ENCODE measurements at regions not wholly inside any gene's neighbourhood (a gene's known extent, or its start where the extent isn't known, plus 50 kb on each side); places are given as distances from the start of the nearest gene placed in this dataset.

DNA sequence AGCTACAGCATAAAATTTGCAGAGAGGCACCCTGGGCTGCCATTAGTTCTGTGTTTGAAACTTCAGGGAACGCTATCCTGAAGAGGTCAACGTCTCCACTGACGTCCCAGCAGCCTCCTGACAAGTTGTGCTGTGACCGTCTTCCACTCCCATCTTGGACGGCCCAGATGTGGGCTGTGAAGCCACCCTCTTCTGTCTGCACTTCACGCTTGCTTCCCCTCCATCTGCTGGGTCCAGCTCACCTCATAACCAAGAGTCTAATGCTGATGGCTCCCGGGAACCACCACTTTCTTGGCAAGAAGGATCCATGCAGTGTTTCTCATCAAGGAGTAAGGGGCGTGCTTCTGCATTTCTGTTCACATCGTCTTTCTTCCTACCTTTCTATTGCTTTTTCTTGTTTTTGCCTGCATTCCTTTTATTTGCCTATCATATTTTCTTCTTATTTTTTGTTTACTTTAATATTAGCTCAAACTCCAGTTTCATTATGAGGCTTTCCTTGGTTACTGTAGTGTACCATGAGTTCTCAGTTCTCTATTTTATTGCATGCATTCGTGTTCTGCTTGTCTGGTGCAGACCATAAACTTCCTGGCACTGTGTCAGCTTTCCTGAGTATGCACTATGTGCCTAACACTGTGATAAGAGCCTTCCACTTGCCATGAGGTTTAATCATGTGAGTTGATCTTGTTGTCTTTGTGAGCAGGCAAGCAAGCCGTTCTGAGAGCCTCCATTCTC lies 631.8 kb upstream of the RAB6C start:
- TF ChIP-seq, protein P1, sequence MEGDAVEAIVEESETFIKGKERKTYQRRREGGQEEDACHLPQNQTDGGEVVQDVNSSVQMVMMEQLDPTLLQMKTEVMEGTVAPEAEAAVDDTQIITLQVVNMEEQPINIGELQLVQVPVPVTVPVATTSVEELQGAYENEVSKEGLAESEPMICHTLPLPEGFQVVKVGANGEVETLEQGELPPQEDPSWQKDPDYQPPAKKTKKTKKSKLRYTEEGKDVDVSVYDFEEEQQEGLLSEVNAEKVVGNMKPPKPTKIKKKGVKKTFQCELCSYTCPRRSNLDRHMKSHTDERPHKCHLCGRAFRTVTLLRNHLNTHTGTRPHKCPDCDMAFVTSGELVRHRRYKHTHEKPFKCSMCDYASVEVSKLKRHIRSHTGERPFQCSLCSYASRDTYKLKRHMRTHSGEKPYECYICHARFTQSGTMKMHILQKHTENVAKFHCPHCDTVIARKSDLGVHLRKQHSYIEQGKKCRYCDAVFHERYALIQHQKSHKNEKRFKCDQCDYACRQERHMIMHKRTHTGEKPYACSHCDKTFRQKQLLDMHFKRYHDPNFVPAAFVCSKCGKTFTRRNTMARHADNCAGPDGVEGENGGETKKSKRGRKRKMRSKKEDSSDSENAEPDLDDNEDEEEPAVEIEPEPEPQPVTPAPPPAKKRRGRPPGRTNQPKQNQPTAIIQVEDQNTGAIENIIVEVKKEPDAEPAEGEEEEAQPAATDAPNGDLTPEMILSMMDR (IDR thresholded peaks at IDR 0.05; ENCODE audit: insufficient read depth, low read length) = no peak
- DNase-seq (ENCODE audit: low read depth) = no peak
- H3K4me3 ChIP-seq (ENCODE audit: low read depth, low read length) = no peak overlapping the region

DNA sequence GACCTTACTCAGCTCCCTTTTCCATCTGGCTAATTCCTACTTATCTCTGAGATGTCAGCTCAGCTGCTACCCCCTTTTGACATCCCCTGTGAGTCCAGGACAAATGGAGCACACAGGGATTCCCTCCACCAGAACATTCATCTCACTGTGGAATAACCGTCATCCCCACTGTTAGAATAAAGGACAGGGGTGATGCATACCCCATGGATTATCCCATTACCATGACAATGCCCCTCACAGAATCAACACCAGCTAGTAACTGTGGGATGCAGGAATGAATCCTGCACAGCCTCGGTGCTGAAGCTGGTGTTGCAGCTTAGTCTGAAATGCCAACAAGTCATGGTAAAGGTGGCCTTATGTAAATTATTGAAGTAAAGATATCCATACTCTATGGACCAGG lies 624.8 kb upstream of the RAB6C start:
- TF ChIP-seq, protein P1 (IDR thresholded peaks at IDR 0.05; ENCODE audit: insufficient read depth, low read length) = no peak
- H3K4me3 ChIP-seq (ENCODE audit: low read depth, low read length) = no peak overlapping the region
- no peak for DNase-seq (ENCODE audit: low read depth)

DNA sequence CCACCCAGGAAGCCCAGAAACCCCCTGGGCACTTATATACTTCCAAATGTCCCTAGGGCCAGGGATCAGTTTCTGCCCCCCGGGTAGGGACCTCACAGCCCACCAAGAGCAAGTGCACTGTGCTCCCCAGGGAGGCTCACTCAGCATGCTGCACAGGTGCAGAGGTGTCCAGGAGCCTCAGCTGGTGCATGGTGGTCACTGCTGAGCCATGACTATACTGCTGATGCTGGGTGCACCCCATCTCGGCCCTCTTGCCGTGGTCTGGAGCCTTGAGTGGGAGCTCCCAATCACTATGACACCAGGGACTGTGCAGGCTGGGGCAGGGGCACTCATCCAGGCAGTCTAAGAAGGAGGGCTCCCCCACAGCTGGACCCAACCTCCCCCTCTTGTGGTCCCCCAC lies 617.8 kb upstream of the RAB6C start:
- H3K4me3 ChIP-seq (ENCODE audit: low read depth, low read length) = no peak overlapping the region
- TF ChIP-seq, protein P1 (IDR thresholded peaks at IDR 0.05; ENCODE audit: insufficient read depth, low read length) = no peak

DNA sequence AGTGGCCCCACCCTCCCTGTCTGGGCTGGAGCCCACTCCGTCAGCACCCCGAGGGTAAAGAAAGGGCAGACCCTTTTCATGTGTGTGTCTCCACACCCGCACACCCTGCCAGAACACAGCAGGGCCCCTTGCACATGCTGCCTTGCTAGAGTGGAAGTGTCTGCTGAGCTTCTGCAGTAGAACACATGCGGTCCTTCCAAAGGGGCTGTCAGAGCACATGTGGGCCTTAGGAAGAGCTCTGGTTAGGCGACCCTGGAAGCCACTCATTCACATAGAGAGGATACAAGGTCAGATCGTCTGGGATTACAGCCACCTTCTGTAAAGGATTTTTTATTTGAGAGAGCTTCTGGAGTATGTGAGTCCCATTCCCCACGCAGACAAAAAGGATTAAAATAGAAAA lies 613.2 kb upstream of the RAB6C start:
- no peak for DNase-seq (ENCODE audit: low read depth)
- TF ChIP-seq, protein P1 (IDR thresholded peaks at IDR 0.05; ENCODE audit: insufficient read depth, low read length) = no peak
- no peak overlapping the region for H3K4me3 ChIP-seq (ENCODE audit: low read depth, low read length)

More for the DNA sequence above, 617.8 kb upstream of the RAB6C start:
- DNase-seq (ENCODE audit: low read depth) = no peak

DNA sequence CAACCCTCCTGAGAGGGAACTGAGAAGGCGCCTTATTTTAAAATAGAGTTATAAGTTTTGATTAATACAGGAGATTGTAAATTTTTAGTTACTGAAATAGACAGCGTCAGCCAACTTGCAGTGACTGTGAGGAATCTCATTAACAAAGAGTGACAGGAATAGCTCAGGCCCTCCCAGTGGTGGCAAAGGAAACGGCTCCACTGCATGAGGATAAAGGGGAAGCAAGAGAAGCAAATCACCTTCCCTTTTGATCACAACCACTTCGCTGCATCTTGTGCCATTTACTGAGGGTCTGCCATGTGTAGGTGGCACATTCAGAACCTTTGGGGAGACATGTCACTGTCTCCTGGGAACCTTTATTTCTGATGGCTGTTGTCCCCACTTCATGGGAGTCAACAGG lies 612.4 kb upstream of the RAB6C start:
- TF ChIP-seq, protein P1 (IDR thresholded peaks at IDR 0.05; ENCODE audit: insufficient read depth, low read length) = no peak
- no peak overlapping the region for H3K4me3 ChIP-seq (ENCODE audit: low read depth, low read length)
- no peak for DNase-seq (ENCODE audit: low read depth)

DNA sequence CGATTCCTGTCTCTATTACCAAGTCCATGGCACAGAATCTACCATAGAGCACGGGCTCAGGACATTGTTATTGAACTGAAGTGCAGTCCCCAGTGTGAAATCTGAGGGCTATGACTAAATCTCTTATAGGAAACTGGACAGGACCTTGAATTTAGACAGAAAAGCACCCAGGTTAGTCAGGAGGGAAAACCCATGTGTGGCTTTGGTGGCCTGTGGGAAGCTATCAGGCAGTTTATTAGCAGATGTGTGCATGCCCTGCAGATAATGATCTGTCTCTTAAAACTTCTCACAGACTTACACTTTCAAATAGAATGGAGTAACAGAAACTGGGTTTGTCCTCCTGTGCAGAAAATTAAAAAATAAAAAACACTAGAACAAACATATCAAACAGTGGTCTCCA lies 610.0 kb upstream of the RAB6C start:
- TF ChIP-seq, protein P1 (IDR thresholded peaks at IDR 0.05; ENCODE audit: insufficient read depth, low read length) = no peak
- H3K4me3 ChIP-seq (ENCODE audit: low read depth, low read length) = no peak overlapping the region
- no peak for DNase-seq (ENCODE audit: low read depth)

DNA sequence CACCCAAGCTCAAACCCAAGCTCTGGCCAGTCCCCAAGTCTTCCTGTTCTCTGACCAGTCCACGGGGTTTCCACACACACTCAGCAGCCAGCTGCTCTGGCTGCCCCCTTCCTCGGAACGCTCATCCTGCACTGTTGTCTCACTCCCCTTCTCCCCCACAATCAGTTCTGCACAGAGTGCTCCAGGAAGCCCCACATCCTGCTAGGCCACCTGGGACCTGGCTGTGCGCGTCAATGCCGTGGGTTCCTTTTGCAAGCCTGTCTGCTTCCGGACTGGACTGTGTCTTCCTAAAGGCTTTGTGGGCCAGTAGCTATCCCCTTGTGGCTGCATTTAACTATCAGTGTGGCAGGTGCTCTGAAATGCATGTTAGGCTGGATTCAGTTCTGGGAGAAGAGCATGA lies 605.0 kb upstream of the RAB6C start:
- DNase-seq (ENCODE audit: low read depth) = no peak
- TF ChIP-seq, protein P1 (IDR thresholded peaks at IDR 0.05; ENCODE audit: insufficient read depth, low read length) = no peak
- H3K4me3 ChIP-seq (ENCODE audit: low read depth, low read length) = no peak overlapping the region

All from fibroblast of the aortic adventitia (primary cell).